NCI-H2196 (cell line): ENCODE measurements at regions not wholly inside any gene's neighbourhood (a gene's known extent, or its start where the extent isn't known, plus 50 kb on each side); places are given as distances from the start of the nearest gene placed in this dataset.

Experiments
- DNase-seq: peaks from one replicate; lab custom pipeline; 2025; ENCODE audit not compliant: unreplicated experiment; lab: John Stamatoyannopoulos, UW

DNA sequence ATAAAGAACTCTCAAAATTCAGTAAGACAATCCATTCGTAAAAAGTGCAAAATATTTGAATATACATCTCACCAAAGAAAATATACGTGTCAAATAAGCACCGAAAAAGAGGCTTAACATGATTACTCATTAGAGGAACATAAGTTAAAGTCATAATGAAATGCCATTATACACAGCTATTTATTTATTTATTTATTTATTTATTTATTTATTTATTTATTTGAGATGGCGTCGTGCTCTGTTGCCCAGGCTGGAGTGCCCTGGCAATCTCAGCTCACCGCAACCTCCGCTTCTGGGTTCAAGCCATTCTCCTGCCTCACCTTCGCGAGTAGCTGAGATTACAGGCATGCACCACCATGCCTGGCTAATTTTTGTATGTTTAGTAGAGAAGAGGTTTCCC is 203.6 kb upstream of the UBASH3B start:
- no peak for DNase-seq

DNA sequence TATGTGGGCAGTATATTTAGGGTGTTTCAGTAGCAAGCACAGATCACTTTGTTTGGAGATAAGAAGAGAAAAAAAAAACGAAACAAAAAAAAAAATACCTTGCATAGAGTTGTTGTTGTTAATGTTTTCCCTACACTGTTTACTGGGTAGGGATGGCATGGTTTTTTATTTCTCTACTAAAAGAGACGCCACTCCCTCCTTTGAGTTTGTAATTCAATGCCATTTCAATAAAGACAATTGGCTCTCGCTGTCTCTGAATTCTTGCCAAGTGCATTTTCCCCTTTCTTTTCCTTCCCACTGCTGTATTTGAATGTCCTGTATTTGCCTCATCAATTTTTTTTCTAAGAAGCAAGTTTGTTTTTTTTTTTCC is 213.9 kb upstream of the UBASH3B start:
- no peak for DNase-seq

DNA sequence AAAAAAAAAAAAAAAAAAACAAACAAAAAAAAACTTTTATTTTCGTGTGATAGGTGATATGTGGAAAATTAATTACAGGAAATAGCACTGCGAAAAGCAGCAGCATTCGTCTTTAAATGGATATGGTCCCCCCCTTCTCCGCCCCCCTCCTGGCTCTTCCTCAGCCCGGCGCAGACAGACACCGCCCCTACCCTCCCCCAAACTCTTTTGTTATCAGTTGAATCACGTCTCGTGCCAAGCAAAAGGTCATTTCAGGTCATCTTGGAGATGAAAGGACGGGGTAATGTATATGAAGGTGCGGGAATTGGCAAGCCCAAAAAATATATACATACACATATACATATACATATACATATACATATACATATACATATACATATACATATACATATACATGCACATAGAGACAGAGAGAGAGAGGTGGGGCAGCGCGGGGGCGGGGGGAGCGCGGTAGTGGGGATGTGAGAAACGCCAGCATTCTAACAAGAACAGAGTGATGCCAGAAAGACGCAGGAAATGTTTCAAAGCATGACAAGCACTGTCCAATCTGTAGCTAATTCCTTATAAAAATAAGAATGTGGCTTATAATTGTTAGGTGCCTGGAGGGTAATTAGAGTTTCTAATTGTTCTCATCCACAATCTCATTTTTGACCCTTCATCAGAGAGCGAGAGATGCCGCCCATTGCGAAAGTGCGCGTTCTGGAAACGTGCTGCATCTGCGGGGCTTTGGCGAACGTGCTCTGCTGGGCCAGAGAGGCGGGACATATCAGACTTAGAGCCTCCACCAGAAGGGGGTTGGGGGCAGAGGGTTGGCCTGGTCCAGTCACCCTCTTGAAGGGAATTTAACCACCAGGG is 214.5 kb upstream of the UBASH3B start:
- DNase-seq = no peak

DNA sequence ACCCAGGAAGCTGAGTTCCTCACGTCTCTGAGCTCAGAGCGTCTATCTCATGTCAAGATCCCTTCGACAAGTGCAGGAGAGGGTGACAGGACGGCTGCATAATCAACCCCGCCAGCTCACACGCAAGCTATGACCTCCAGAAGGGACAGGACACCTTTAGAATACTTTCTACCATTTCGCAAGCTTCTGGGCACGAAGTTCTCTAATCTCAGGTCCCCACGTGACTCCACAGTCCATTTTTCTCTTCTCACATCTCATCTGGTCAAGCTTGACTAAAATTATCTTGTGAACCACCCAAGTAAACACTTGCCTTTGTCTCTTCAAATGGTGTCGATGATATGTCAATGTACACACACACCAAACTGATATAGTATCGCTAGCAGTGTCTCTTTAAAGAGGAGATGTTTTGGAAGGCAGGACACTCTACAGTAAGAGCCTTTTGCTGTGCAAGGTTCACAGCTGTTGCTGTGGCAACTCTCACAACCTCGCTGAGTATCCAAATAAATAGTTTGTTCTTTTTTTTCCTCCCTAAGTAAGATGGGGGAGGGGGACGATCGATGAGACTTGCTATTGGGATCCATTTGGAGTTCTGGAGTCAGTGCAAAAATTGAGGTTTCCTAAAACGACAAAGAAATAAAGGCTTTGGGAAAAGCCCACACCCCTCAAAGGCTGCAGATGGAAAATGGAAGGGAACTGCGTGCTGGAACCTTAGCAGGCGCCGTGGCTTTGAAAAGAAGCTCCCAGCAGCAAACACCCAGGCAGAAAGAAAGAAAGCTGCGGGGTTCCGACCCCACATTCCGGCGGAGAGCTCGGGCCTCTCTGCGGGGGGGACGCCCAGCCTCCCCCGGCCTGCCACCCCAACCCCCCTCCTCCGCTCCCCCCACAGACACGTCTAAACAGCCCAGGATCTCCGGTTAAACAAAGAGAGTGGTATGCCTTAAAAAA is 215.4 kb upstream of the UBASH3B start:
- DNase-seq = no peak

DNA sequence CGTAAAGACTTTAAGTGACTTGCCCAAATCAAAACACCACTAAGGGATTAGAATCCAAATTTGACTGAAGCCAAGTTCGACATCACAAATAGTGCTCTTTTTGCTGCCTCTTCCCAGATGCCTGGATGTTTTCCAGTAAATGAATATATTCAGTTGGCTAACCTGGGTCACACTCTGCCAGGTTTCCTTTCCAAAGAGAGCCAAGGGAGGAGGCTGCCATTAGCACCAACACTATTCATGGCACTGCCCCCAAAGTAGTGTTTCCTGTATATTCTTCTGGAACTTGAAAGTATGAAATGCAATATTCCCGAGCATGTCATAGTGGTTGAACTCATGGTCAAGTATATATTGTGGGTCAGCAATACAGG is 219.3 kb upstream of the UBASH3B start:
- DNase-seq = no peak

DNA sequence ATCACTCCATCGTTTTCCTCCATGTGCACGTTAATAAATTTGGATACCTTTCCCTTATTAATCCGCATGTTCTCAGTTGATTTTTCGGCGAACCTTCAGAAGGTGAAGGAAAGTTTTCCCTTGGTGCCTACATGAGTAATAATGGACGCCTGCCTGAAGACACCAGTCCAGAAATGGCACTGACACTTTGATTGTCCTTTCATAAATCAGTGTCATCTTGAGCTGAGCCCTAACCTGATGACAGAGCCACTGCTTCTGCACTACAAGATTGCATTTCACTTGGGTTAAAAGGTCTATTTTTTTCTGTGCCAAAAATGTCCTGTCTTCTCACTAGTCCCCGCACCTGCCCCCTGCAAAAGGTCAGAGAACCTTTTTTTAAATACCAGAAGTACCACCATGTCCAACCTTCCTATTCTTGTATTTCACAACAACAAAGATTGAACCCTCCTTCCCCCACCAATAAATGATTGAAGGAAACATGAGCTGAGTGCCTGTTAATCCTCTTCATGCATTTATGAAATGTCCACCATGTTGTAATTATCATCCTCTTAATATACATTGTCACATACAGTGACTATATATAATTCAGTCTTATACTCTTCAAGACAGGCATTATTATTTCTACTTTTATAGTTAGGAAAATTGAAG is 219.9 kb upstream of the UBASH3B start:
- no peak for DNase-seq

DNA sequence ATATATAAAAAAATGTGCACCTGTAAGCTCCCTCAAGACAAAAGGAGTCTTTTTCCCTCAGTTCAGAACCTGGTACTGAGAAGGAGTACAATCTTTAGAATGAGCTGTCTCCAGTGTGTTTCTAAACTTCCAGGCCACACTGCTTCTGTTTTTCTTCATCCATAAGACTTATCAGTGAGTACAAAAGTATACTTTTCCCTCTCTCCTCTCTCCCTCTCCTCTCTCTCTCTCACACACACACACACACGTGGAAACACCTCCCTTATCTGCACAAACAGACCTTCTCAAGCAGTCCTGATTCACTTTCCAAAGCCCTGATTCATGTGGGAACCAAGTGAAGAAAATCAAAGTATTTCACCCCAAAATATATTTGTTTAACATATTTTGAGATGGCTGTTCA is 220.7 kb upstream of the UBASH3B start:
- DNase-seq = no peak

DNA sequence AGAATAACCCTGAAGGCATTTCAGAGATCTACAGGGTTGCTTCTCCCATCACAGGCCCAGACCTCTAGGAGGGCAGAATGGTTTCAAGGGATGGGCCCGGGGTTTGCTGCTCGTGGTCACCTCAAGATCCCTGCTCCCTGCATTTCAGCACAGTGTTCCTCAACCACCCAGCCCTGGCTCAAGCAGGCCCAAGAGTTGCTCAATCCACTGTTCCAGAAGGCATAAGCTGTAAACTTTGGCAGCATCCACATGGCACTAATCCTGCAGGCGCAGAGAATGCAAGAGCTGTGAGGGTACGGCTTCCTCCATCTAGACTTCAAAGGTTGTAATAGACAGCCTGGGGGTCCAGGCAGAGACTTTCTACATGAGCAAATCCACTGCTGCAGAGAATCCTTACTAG is 225.0 kb upstream of the UBASH3B start:
- no peak for DNase-seq

DNA sequence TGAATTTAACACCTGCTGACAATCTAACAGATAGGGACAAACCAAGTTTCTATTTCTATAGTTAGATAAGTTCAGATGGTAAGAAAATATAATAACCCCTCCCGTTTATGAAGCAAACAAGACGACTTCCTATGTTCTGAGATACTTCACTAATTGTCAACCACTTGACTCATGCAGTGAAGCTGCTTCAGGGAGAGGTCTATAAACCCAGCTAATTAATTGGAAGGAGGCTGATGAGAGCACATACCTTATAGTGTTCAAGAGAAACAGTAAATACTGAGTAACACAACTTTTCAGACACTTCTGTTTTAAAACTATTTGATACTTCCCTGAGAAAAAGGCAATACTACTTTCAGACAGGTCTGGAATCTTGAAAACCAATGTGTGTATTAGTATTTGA is 229.4 kb upstream of the UBASH3B start:
- no peak for DNase-seq

DNA sequence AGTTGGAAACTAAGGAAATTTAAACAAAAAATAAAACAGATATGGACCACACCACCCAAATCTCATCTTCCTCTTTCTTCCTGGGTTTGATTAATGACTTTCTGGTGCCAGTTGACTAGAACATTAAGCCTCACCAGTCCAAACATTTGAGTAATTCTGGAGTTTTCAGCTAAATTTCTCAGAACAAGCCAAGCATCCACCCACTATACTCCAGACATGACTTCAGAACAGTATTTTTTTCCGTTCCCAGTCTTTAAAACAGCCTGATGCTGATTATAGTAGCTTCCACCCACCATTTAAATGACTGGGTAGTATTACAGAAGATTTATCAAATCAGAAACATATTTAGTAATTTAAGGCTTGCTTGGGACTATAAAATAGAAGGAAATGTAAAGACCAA is 230.9 kb upstream of the UBASH3B start:
- DNase-seq = no peak

DNA sequence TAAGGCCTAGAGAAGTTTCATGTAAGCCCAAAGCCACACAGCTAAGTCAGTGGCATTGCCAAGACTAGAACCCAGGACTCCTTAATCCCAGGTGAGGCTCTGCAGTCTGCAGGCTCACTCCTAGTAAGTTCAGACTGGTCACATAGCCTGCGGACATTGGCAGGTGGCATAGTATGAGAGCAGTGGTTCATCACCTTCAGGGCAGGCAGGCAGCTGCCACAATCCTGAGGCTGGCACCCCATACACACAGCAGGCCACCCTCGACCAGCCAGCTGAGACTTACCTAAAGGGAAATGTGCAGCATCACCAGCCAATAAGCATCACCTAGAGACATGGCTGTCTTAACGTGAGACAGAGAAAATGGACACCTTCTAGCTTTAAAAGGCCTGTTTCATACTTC is 231.6 kb upstream of the UBASH3B start:
- DNase-seq = no peak

DNA sequence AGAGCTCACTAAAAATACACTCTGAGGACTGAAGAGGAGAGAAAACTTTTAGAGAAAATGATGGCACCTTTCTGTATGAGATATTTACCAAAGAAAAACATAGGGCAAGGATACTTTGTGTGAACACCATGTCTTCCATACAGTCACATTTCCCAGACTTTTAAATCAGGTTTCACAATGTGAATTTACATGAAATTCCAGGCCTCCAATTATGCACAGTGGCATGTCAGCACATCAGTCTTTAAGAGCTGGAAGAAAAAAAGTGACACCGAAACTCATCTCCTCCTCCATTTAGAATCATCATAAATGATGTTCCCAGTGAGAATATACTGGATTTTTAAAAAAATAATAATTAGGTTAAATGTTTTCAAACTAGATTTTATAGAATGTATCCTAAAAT is 232.2 kb upstream of the UBASH3B start:
- no peak for DNase-seq

DNA sequence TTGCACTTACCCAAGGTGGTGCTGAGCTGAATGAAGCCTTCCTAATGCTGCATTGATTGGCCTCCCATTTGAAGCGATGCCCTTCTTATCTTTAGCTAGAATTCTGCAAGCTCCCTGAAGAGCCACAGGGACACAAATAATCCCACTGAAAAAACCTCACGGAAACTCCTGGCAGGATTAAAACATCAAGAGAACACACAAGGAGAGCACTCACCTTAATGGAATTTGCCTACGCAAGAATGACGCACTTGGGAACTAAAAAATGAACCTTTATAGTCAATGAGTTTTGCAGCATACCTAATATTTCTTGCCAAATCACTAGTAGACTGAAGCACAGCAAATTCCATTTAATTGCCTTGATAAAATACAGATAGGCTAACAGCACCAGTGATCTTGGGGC is 232.8 kb upstream of the UBASH3B start:
- no peak for DNase-seq

DNA sequence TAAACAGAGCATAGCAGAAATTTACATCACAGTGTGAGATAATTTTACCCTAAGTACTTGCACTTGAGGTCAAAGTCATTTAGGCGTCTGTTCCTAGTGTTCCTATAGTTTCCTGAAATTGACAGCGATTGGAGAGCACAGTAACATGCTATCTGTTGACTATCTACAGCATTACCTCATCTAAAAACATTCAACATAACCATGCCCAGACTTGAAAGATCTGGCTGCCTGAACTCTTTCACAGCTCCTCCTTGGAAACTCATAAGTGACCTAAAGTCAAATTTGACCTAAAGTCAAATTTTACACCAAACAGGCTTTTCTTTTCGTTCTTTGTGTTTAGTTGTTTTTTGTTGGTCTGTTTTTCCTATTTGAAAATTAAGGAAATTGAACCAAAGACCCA is 233.8 kb upstream of the UBASH3B start:
- DNase-seq = no peak

DNA sequence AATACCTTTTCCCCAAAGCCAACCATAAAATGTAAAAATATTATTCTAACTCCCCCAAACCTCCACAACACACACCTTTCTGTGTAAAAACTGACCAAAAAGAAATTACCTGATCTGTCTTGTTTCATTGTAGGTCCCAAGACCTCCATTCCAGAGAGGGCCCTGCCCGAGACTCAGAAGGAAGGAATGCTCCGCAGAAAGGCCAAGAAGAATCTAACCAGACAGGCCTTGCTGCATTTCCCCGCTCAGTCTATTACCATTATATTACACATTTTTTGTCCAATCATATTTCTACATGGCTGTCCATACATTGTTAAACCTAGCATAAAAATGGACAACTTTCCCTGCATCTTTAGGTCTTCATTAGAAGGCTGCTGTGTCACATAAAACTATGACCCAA is 237.5 kb upstream of the UBASH3B start:
- no peak for DNase-seq

DNA sequence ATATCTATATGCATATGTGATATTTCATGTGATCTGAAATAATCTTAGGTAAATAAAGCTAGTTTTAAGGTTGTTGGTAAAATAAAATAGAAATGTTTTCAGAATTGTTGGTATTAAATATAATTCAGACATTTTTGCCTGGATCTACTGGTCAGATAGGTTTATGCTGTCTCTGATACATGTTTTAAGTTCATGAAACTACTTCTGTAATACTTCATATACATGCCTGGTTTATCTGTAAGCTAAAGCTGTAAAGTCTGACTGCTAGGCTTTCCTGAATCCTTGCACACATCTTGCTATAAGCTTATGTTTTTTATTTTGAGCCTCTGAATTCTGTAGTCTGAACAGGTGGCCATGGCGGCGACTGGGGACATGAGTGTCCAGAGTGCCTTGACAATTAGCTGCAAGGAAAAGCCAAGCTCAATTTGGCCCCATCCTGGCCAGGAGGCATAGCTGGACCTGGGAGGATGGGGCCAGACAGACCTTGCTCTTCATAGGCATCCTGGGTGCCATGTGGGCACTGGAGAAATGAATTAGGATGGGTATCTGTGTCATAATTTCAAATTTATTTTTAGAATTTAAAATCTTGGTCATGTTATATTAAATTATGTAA is 241.0 kb upstream of the UBASH3B start:
- DNase-seq = no peak

DNA sequence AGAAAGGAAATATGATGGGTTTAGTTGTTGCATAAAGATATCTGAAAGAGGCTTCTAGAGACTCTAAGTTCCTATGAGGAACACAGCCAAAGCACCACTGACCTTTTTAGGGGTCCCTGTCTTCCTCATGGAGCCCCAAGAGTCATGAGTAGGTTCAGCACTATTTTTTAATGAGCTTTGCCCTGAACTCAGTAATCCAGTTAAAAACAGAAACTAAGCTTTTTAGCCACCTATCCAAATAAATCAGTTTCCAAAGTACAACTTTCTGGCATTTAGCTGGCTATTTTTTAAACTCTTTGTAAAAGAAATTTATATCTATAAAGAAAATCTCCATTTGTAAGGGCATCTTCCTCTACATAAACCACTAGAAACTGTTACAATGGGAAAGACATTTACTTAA is 241.8 kb upstream of the UBASH3B start:
- no peak for DNase-seq

DNA sequence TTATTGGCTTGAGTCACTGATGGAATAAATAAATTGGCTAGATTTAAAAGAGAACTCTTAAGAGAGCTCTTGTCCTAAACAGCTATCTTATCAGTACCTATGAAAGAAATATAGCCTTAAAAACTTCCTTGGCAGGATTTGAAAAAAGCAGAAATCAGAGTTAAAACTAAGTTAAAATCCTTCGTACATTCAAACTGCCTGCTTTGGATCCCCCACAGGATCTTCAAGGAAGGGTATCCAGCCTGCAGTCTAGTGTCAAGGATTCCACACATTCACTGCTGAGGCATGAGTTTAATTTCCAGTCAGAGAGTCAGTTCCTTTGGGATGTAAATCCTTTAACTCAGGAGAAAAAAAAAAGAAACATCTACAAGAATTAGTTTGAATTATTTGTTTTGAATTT is 242.9 kb upstream of the UBASH3B start:
- DNase-seq = no peak

DNA sequence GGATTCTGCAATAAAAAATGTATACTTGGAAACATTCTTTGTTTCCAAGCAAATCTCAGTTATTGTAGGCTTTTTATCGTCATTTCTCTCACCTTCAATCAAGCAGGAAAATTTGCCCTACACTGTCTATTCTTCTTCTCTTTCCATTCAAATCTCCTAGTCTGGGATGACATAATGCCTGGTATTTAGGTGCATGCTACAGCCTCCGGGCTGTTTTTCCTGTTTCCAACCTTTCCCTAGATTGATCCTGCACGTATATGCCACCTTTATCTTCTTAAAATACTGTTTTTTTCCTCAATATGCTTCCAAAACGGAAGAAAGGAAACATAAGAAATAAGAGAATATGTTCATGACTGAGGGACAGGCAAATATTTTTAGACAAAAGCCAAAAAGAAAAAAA is 249.1 kb upstream of the UBASH3B start:
- no peak for DNase-seq

DNA sequence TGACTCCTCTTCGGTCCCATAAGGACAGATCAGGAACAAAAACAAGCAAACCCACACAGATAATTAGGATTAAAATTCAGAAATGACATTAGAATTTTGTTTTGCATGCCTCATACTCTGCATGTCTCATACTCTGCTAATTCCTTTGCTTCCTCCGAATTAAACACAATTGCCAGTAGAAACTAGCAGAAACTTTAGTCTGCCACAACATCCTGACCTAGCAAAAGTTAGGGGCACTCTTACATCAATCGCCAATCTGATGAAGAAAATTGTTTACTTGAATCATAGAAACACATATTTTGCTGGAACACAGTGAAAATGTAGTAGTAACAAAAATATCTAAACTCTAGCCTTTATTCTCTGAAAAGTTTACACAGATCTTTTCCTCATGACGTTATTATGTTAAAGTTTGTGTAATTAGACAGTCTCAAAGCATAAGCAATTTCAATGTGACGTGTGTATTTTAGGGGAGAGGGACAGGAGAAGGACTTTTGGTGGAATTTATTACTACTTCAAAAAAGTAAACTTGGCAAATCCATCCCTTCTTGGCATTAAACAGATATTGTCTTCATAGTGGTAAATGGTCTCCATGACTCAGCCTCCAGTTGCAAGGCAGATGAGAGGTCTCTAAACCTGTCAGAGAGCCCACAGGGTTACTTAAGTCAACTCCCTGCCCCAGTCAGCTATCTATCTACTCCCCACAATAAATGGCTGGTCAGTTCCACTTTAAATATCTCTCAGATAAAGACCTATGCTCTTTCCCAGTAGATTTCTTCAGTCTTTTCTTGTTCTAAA is 249.8 kb upstream of the UBASH3B start:
- DNase-seq = no peak

DNA sequence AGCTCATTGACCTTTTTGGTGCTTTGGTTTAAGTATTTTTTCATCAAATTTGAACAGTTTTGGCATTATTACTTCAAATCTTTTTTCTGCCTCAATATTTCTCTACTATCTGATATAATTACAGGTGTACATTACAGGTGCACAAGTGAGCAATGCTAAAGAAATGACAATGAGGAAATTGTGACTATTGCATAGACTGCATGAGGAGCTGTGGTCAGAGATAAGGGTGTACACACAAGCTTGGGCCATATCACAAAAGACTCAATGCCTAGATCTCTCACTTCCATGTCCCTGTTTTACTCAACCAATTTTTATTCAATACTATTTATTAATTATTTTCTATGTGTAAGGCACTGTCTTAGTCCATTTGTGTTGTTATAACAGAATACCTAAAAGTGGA is 251.0 kb upstream of the UBASH3B start:
- no peak for DNase-seq
